ENCODE measurements at regions not wholly inside any gene's neighbourhood (a gene's known extent, or its start where the extent isn't known, plus 50 kb on each side); places are given as distances from the start of the nearest gene placed in this dataset.
A peak's percentile ranks its signal among the peaks of the same experiment; 100 is the strongest.

GRCh38 chr2:67954093-67954748, 108.6 kb downstream of the C1D start (continued):
- TF ChIP-seq CTCF (CRISPR knock-in tag; IDR thresholded peaks at IDR 0.05) (no peak), DNMT3B (CRISPR knock-in tag; conservative IDR thresholded peaks at IDR 0.05) (no peak), ZNF180 (CRISPR knock-in tag; IDR thresholded peaks at IDR 0.05; ENCODE audit: borderline replicate concordance, low read depth) (no peak), ZNF83 (CRISPR knock-in tag; IDR thresholded peaks at IDR 0.05; ENCODE audit: borderline replicate concordance) (no peak), ATF4 (CRISPR knock-in tag; IDR thresholded peaks at IDR 0.05) (no peak), SOX5 (CRISPR knock-in tag; IDR thresholded peaks at IDR 0.05; ENCODE audit: borderline replicate concordance) (peak; percentile 93), SIX1 (CRISPR knock-in tag; IDR thresholded peaks at IDR 0.05; ENCODE audit: borderline replicate concordance) (no peak; the same call in 1 of the 2 replicates), ZNF75D (CRISPR knock-in tag; IDR thresholded peaks at IDR 0.05; ENCODE audit: borderline replicate concordance) (no peak), ZNF510 (CRISPR knock-in tag; IDR thresholded peaks at IDR 0.05; ENCODE audit: low read depth) (no peak), KAT2B (IDR thresholded peaks at IDR 0.05; ENCODE audit: borderline replicate concordance, low read depth, low read length) (no peak), IRF9 (CRISPR knock-in tag; IDR thresholded peaks at IDR 0.05; ENCODE audit: borderline replicate concordance) (peak; percentile 78; the same call in 1 of the 2 replicates), DPF2 (CRISPR knock-in tag; IDR thresholded peaks at IDR 0.05; ENCODE audit: borderline replicate concordance, low read depth) (peak; percentile 76), ETV6 (CRISPR knock-in tag; conservative IDR thresholded peaks at IDR 0.05) (no peak), RELA (CRISPR knock-in tag; IDR thresholded peaks at IDR 0.05) (no peak), ZBTB43 (CRISPR knock-in tag; conservative IDR thresholded peaks at IDR 0.05) (no peak), ZNF160 (CRISPR knock-in tag; IDR thresholded peaks at IDR 0.05) (0 out of 2 replicates have a peak, but pooled peaks have one; percentile 7), BCL6 (CRISPR knock-in tag; IDR thresholded peaks at IDR 0.05) (peak; percentile 43; the same call in 1 of the 2 replicates), POLR2AphosphoS5 (IDR thresholded peaks at IDR 0.05; ENCODE audit: low read depth, low read length) (no peak), GTF2F1 (IDR thresholded peaks at IDR 0.05; ENCODE audit: low read length) (no peak), ZNF280D (CRISPR knock-in tag; IDR thresholded peaks at IDR 0.05) (no peak), TEAD2 (CRISPR knock-in tag; IDR thresholded peaks at IDR 0.05) (no peak), STAG1 (CRISPR knock-in tag; IDR thresholded peaks at IDR 0.05) (no peak), ARNTL (CRISPR knock-in tag; IDR thresholded peaks at IDR 0.05) (peak; percentile 97), ZNF354B (CRISPR knock-in tag; IDR thresholded peaks at IDR 0.05) (no peak)
